A673 (cell line): ENCODE measurements at regions not wholly inside any gene's neighbourhood (a gene's known extent, or its start where the extent isn't known, plus 50 kb on each side); places are given as distances from the start of the nearest gene placed in this dataset.

Experiments used
- EZH2 ChIP-seq: fragments of 200-600 bp; sonication (generic); IDR thresholded peaks from 2 replicates; pipeline ENCODE4 v1.6.1; 2017; ENCODE audit warnings: borderline replicate concordance, low read depth, mild to moderate bottlenecking, mixed read lengths, antibody characterized with exemption, low read length; ENCODE audit not compliant: poor library complexity, severe bottlenecking
- TF ChIP-seq, protein P1 (sequence below): fragments of 300-800, 200-600 bp; sonication (generic); conservative IDR thresholded peaks from 2 replicates; pipeline ENCODE4 v1.5.1; 2017; ENCODE audit warnings: low read depth, mild to moderate bottlenecking, antibody characterized with exemption, low read length, moderate library complexity, mixed read lengths

DNA sequence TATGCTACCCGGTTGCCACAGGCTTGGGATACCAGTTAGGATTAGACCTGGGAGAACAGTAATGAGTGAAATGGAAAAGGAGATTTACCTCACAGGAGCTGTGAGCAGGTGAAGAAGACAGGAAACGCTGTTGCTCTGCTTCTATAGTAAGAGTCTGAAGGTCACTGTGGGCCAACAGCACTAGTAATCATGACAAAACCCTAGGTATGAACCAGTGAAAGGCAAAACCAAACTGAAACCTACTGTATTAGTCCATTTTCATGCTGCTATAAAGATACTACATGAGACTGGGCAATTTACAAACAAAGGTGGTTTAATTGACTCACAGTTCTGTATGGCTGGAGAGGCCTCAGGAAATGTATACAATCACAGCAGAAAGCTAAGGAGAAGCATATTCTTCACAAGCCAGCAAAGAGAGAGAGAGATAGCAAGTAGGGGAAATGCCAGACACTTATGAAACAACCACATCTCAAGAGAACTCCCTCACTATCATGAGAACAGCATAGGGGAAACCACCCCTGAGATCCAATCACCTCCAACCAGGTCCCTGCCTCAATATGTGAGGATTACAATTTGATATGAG lies 736.7 kb upstream of the INTU start:
- TF ChIP-seq, protein P1, sequence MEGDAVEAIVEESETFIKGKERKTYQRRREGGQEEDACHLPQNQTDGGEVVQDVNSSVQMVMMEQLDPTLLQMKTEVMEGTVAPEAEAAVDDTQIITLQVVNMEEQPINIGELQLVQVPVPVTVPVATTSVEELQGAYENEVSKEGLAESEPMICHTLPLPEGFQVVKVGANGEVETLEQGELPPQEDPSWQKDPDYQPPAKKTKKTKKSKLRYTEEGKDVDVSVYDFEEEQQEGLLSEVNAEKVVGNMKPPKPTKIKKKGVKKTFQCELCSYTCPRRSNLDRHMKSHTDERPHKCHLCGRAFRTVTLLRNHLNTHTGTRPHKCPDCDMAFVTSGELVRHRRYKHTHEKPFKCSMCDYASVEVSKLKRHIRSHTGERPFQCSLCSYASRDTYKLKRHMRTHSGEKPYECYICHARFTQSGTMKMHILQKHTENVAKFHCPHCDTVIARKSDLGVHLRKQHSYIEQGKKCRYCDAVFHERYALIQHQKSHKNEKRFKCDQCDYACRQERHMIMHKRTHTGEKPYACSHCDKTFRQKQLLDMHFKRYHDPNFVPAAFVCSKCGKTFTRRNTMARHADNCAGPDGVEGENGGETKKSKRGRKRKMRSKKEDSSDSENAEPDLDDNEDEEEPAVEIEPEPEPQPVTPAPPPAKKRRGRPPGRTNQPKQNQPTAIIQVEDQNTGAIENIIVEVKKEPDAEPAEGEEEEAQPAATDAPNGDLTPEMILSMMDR: no peak
- TF ChIP-seq EZH2: no peak
